ENCODE measurements at regions not wholly inside any gene's neighbourhood (a gene's known extent, or its start where the extent isn't known, plus 50 kb on each side); places are given as distances from the start of the nearest gene placed in this dataset.

GRCh38 chr9:118302721-118303120 is 598.5 kb downstream of the TLR4 start:
- no peaks in the 10 kb centered on the region for H3K27me3 ChIP-seq (ENCODE audit: control insufficient read depth, extremely low read depth, insufficient read depth, low read length)
- no peaks in the 10 kb centered on the region for H3K79me2 ChIP-seq (ENCODE audit: control insufficient read depth, insufficient read depth, low read length)
- no peak overlapping the region for H3K4me3 ChIP-seq (ENCODE audit: control insufficient read depth in 2 of 3, extremely low read depth in 1 of 3, insufficient read depth in 2 of 3, low read depth in 1 of 3, low read length in 3 of 3)
- no peak overlapping the region for H3K4me2 ChIP-seq (ENCODE audit: control insufficient read depth, extremely low read depth, insufficient read depth, low read depth, low read length)
- DNase-seq (ENCODE audit: low read depth, low spot score) (no peak), FAIRE-seq (no peak)
- TF ChIP-seq CTCF (optimal IDR thresholded peaks at IDR 0.05 in 1 of 3, IDR thresholded peaks at IDR 0.05 in 1 of 3, conservative IDR thresholded peaks at IDR 0.05 in 1 of 3; ENCODE audit: extremely low read depth in 1 of 3, insufficient read depth in 2 of 3, low read length in 3 of 3) = no peak
- TF ChIP-seq EZH2 (IDR thresholded peaks at IDR 0.05; ENCODE audit: low read length) = no peak
- dilution Hi-C loops (cut with MboI; ENCODE audit: extremely low pct_ligation_motif_present, low sequenced_read_pairs) = no loop called here
- no peak overlapping the region for H3K27ac ChIP-seq (ENCODE audit: control insufficient read depth, insufficient read depth, low read length)
- no peaks in the 10 kb centered on the region for H3K9me3 ChIP-seq (ENCODE audit: control insufficient read depth, low read depth, low read length)
- H3K4me1 ChIP-seq (ENCODE audit: control insufficient read depth, extremely low read depth, insufficient read depth, low read length) = no peaks in the 10 kb centered on the region
- no peaks in the 10 kb centered on the region for H4K20me1 ChIP-seq (ENCODE audit: control insufficient read depth, extremely low read depth, insufficient read depth, low read length)
- H3K9me1 ChIP-seq (ENCODE audit: control insufficient read depth, extremely low read depth, insufficient read depth, low read length) = no peaks in the 10 kb centered on the region
- H3K36me3 ChIP-seq (ENCODE audit: control insufficient read depth in 2 of 2, extremely low read depth in 1 of 2, insufficient read depth in 2 of 2, low read length in 2 of 2) = no peaks in the 10 kb centered on the region
- no peak overlapping the region for H3K9ac ChIP-seq (ENCODE audit: control insufficient read depth, extremely low read depth, insufficient read depth, low read length)
- no peak overlapping the region for H2AFZ ChIP-seq (ENCODE audit: control insufficient read depth, low read length)

GRCh38 chr9:118303216-118303615 is 599.0 kb downstream of the TLR4 start:
- no peak for DNase-seq (ENCODE audit: low read depth, low spot score)
- TF ChIP-seq CTCF (optimal IDR thresholded peaks at IDR 0.05 in 1 of 3, IDR thresholded peaks at IDR 0.05 in 1 of 3, conservative IDR thresholded peaks at IDR 0.05 in 1 of 3; ENCODE audit: extremely low read depth in 1 of 3, insufficient read depth in 2 of 3, low read length in 3 of 3) (no peak), EZH2 (IDR thresholded peaks at IDR 0.05; ENCODE audit: low read length) (no peak)
- Histone ChIP-seq H3K27ac (ENCODE audit: control insufficient read depth, insufficient read depth, low read length) (no peak overlapping the region), H3K9ac (ENCODE audit: control insufficient read depth, extremely low read depth, insufficient read depth, low read length) (no peak overlapping the region), H3K36me3 (ENCODE audit: control insufficient read depth in 2 of 2, extremely low read depth in 1 of 2, insufficient read depth in 2 of 2, low read length in 2 of 2) (no peaks in the 10 kb centered on the region), H3K4me2 (ENCODE audit: control insufficient read depth, extremely low read depth, insufficient read depth, low read depth, low read length) (no peak overlapping the region), H3K9me1 (ENCODE audit: control insufficient read depth, extremely low read depth, insufficient read depth, low read length) (no peaks in the 10 kb centered on the region), H3K27me3 (ENCODE audit: control insufficient read depth, extremely low read depth, insufficient read depth, low read length) (no peaks in the 10 kb centered on the region), H3K9me3 (ENCODE audit: control insufficient read depth, low read depth, low read length) (no peaks in the 10 kb centered on the region), H2AFZ (ENCODE audit: control insufficient read depth, low read length) (no peak overlapping the region), H3K79me2 (ENCODE audit: control insufficient read depth, insufficient read depth, low read length) (no peaks in the 10 kb centered on the region), H3K4me3 (ENCODE audit: control insufficient read depth in 2 of 3, extremely low read depth in 1 of 3, insufficient read depth in 2 of 3, low read depth in 1 of 3, low read length in 3 of 3) (no peak overlapping the region), H4K20me1 (ENCODE audit: control insufficient read depth, extremely low read depth, insufficient read depth, low read length) (no peaks in the 10 kb centered on the region), H3K4me1 (ENCODE audit: control insufficient read depth, extremely low read depth, insufficient read depth, low read length) (no peaks in the 10 kb centered on the region)
- FAIRE-seq = no peak
- dilution Hi-C loops (cut with MboI; ENCODE audit: extremely low pct_ligation_motif_present, low sequenced_read_pairs) = no loop called here
